Dendritic cell treated with granulocyte-macrophage colony-stimulating factor and Interleukin-4, amounts not matched to agents 40 ng/mL and 50 ng/mL, for 4 days (primary cell): ENCODE measurements at regions not wholly inside any gene's neighbourhood (a gene's known extent, or its start where the extent isn't known, plus 50 kb on each side); places are given as distances from the start of the nearest gene placed in this dataset.

ENCODE experiments used
- H3K27ac Mint-ChIP-seq: one replicate; pipeline ENCODE4 v1.8.0; 2022; ENCODE audit warnings: mild to moderate bottlenecking, mixed read lengths
- H3K27me3 Mint-ChIP-seq: one replicate; pipeline ENCODE4 v1.8.0; 2022; ENCODE audit warnings: mild to moderate bottlenecking, mixed read lengths
- H3K36me3 Mint-ChIP-seq: one replicate; pipeline ENCODE4 v1.8.0; 2022; ENCODE audit warnings: low read depth, mixed read lengths
- H3K4me1 Mint-ChIP-seq: one replicate; pipeline ENCODE4 v1.8.0; 2022; ENCODE audit warnings: low read depth, mixed read lengths
- H3K4me3 Mint-ChIP-seq: one replicate; pipeline ENCODE4 v1.8.0; 2022; ENCODE audit warnings: mild to moderate bottlenecking, moderate library complexity, mixed read lengths
- H3K9me3 Mint-ChIP-seq: one replicate; pipeline ENCODE4 v1.8.0; 2022; ENCODE audit warnings: mixed read lengths
- intact Hi-C: fragments of 100-400 bp; cut with micrococcal nuclease; formaldehyde crosslinking; loops from one replicate; pipeline ENCODE4 v1.15.0; 2022

- H3K36me3 Mint-ChIP-seq = no peaks in the 10 kb centered on the region
- peaks cover 5% of the 10 kb centered on the region for H3K9me3 Mint-ChIP-seq
- intact Hi-C loops = no loop called here
- H3K27ac Mint-ChIP-seq = no peak overlapping the region
- H3K4me1 Mint-ChIP-seq = peaks cover 12% of the 10 kb centered on the region
- no peak overlapping the region for H3K4me3 Mint-ChIP-seq
- peaks cover under 1% of the 10 kb centered on the region for H3K27me3 Mint-ChIP-seq
Observed at GRCh38 chr7:54810401-54810800, 51.4 kb upstream of the SEC61G start.

- no peaks in the 10 kb centered on the region for H3K36me3 Mint-ChIP-seq
- intact Hi-C loops = no loop called here
- no peak overlapping the region for H3K4me3 Mint-ChIP-seq
- H3K27me3 Mint-ChIP-seq = peaks cover 4% of the 10 kb centered on the region
- H3K27ac Mint-ChIP-seq = no peak overlapping the region
- H3K9me3 Mint-ChIP-seq = peaks cover 5% of the 10 kb centered on the region
- peaks cover 12% of the 10 kb centered on the region for H3K4me1 Mint-ChIP-seq
Observed at GRCh38 chr7:54811041-54811845, 52.2 kb upstream of the SEC61G start.

DNA sequence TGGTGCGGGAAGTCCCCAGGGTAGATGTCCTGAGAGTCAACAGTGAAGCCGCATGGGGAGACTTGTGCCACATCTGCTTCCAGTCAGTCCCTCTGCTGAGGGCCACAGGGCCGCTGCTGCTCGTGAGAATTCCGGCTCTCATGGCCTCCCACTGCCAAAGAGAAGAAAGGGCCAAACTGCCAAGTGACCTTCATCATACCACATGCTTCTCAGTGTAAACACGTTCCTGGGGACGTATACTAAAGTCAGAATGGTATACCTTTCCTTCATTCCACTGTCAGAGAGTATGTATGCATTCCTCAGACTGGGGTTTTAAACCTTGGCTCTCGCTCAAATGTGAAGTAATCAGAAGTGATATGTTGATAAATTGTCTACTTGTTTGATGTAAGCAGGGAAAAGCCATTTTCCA, 52.8 kb upstream of the SEC61G start:
- intact Hi-C loops = no loop called here
- Mint-ChIP-seq H3K4me3 (no peak overlapping the region), H3K27ac (no peak overlapping the region)

DNA sequence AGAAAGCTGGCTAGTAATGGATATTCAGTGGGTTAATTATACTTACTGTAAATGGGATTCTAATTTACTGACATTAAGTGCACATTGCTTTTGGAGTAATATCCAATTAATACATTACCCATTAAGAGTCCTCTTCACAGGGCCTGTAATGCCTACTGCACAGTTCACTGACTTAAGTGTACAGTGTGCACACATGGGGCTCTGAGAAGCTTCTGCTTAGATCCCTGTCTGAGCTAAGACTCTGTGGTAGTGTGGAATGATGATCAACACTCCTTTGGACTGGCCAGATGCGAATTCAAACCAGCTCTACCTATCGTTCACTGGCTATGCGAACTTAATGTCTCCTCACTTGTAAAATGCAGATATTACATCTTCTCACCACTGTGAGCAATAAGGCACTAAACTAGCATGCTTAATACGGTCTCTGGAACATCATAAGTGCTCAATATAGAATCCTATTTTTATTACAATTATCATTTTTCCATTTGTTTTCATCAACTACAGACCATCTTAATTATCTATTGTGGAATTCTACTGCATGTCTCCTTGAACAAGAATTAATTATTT, 53.8 kb upstream of the SEC61G start:
- Mint-ChIP-seq H3K27me3 (peaks cover 15% of the 10 kb centered on the region), H3K27ac (no peak overlapping the region), H3K4me1 (peaks cover 12% of the 10 kb centered on the region), H3K4me3 (no peak overlapping the region), H3K36me3 (no peaks in the 10 kb centered on the region), H3K9me3 (peaks cover 5% of the 10 kb centered on the region)
- intact Hi-C loops = no loop called here

More for the DNA sequence above, 52.8 kb upstream of the SEC61G start:
- peaks cover 5% of the 10 kb centered on the region for H3K9me3 Mint-ChIP-seq
- peaks cover 12% of the 10 kb centered on the region for H3K4me1 Mint-ChIP-seq
- H3K27me3 Mint-ChIP-seq = peaks cover 8% of the 10 kb centered on the region
- H3K36me3 Mint-ChIP-seq = no peaks in the 10 kb centered on the region

DNA sequence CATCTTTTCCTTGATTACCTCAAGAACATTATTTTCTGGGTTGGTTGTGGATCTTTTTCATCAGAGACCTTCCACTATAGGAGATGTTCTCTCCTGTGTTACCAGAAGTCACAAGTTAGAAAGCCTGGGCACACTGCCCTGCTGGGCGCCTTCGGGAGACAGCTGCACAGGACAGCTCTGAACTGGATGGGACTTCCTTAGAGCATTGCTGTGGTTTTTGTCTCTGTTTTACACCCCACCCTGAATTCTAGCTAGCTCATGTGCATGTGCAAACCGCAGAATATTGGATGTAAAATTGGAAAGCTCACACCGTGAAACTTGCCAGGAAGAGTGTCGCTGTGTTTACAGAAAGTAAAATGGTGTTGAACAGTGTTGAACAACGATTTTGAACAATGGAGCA, 54.4 kb upstream of the SEC61G start:
- intact Hi-C loops = no loop called here
- peaks cover 5% of the 10 kb centered on the region for H3K9me3 Mint-ChIP-seq
- peaks cover 12% of the 10 kb centered on the region for H3K4me1 Mint-ChIP-seq
- no peaks in the 10 kb centered on the region for H3K36me3 Mint-ChIP-seq
- no peak overlapping the region for H3K4me3 Mint-ChIP-seq
- peaks cover 18% of the 10 kb centered on the region for H3K27me3 Mint-ChIP-seq
- H3K27ac Mint-ChIP-seq = peak overlapping the region; percentile 66

DNA sequence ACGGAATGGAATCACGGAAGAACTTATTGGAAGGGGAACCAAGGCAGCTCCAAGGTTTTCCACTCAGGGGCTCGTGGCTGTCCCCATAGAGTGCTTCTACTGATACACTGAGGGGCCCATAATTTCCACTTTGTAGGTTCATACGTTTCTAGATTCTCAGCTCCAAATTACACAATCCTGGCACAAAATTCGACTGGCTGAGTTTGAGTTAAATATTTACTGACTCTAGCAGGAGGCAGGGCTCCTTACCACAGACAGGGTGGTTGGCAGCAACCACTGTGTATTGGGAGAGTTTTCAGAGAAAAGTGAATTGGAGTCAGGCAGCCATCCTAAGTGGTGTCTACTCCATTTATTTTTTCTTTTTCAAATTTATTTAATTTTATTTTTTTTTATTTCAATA, 55.4 kb upstream of the SEC61G start:
- H3K27me3 Mint-ChIP-seq = peaks cover 21% of the 10 kb centered on the region
- H3K27ac Mint-ChIP-seq = no peak overlapping the region
- no peak overlapping the region for H3K4me3 Mint-ChIP-seq
- peaks cover 2% of the 10 kb centered on the region for H3K9me3 Mint-ChIP-seq
- intact Hi-C loops = no loop called here
- no peaks in the 10 kb centered on the region for H3K36me3 Mint-ChIP-seq
- H3K4me1 Mint-ChIP-seq = peaks cover 12% of the 10 kb centered on the region

DNA sequence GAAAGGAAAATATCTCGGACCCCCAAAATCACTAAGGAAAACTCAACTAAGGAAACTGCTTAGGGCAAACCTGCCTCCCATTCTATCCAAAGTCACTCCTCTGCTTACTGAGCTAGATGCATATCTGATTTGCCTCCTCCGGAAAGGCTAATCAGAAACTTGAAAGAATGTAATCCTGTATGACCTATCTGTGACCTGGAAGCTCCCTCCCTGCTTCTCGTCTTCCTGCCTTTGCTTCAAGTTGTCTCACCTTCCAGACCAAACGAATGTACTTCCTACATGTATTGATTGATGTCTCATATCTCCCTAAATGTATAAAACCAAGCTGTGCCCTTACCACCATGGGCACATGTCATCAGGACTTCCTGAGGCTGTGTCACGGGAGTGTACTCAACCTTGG, 58.1 kb upstream of the SEC61G start:
- H3K36me3 Mint-ChIP-seq = no peaks in the 10 kb centered on the region
- no peak overlapping the region for H3K27ac Mint-ChIP-seq
- H3K4me3 Mint-ChIP-seq = no peak overlapping the region
- intact Hi-C loops = no loop called here
- no peaks in the 10 kb centered on the region for H3K9me3 Mint-ChIP-seq
- peaks cover 12% of the 10 kb centered on the region for H3K4me1 Mint-ChIP-seq
- H3K27me3 Mint-ChIP-seq = peaks cover 24% of the 10 kb centered on the region

GRCh38 chr7:54823776-54824175, 64.8 kb upstream of the SEC61G start:
- Mint-ChIP-seq H3K4me1 (peaks cover 18% of the 10 kb centered on the region), H3K4me3 (no peak overlapping the region), H3K36me3 (no peaks in the 10 kb centered on the region), H3K9me3 (peaks cover 33% of the 10 kb centered on the region), H3K27ac (peak overlapping the region; percentile 43), H3K27me3 (peaks cover 7% of the 10 kb centered on the region)
- intact Hi-C loops = no loop called here

DNA sequence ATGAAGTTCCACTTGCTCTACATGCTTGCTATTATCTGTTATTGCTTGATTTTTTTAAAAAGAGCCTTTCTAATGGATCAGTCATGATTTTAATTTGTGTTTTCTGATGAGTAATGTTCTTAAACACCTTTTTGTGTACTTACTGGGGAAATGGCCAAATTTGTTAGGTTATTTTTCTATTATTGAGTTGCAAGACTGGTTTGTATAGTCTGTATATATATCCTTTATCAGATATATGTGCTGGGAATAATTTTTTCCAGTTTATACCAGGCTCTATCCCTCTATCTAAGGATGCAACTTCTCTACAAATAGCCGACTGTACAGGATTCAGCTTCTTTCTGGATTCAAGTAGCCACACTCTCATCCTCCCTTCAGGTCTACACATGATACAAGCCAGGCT, 65.6 kb upstream of the SEC61G start:
- H3K27me3 Mint-ChIP-seq = peaks cover 3% of the 10 kb centered on the region
- peaks cover 42% of the 10 kb centered on the region for H3K9me3 Mint-ChIP-seq
- H3K36me3 Mint-ChIP-seq = no peaks in the 10 kb centered on the region
- no peak overlapping the region for H3K27ac Mint-ChIP-seq
- peaks cover 18% of the 10 kb centered on the region for H3K4me1 Mint-ChIP-seq
- intact Hi-C loops = no loop called here
- H3K4me3 Mint-ChIP-seq = no peak overlapping the region

- no peak overlapping the region for H3K4me3 Mint-ChIP-seq
- H3K4me1 Mint-ChIP-seq = peaks cover 18% of the 10 kb centered on the region
- H3K36me3 Mint-ChIP-seq = no peaks in the 10 kb centered on the region
- intact Hi-C loops = no loop called here
- peaks cover 43% of the 10 kb centered on the region for H3K9me3 Mint-ChIP-seq
- no peak overlapping the region for H3K27ac Mint-ChIP-seq
- peaks cover 1% of the 10 kb centered on the region for H3K27me3 Mint-ChIP-seq
Observed at GRCh38 chr7:54825368-54825767, 66.4 kb upstream of the SEC61G start.

DNA sequence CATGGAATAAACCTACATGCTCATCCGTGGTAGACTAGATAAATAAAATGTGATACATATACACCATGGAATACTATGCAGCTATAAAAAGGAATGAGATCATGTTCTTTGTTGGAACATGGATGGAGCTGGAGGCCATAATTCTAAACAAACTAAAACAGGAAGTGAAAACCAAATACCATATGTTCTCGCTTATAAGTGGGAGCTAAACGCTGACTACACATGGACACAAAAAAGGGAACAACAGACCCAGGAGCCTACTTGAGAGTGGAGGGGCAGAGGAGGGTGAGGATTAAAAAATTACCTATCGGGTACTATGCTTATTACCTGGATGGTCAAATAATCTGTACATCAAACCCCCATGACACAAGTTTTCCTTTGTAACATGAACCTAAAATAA, 68.7 kb upstream of the SEC61G start:
- intact Hi-C loops = no loop called here
- Mint-ChIP-seq H3K4me3 (no peak overlapping the region), H3K4me1 (peaks cover 31% of the 10 kb centered on the region), H3K9me3 (peaks cover 43% of the 10 kb centered on the region), H3K27ac (no peak overlapping the region), H3K36me3 (no peaks in the 10 kb centered on the region), H3K27me3 (no peaks in the 10 kb centered on the region)

DNA sequence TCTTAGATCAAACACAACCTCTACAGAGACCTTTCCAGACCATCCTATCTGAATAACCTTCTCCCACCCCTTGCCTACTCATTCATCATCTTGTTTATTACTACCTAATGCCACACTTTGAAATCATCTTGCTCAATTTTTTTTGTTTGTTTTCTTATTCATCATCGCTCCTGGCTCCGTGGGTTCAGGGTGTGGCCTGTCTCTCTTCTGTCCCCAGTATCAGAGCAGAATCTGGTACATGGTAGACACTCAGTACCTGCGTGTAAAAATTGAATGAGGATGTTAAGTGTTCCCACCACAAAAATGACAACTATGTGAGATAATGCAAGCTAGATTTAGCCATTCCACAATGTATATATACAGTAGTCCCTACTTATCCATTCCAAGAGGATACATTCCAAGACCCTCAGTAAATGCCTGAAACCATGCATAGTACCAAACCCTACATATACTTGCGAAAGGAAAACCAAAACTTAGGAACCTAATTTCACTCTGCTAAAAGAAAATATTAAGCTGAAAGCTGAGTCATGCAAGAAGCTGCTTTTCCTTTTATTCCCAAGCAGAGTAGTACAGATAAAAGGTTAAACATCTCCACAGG, 72.1 kb upstream of the SEC61G start:
- intact Hi-C loops = no loop called here
- H3K4me3 Mint-ChIP-seq = no peak overlapping the region
- no peaks in the 10 kb centered on the region for H3K36me3 Mint-ChIP-seq
- no peaks in the 10 kb centered on the region for H3K27me3 Mint-ChIP-seq
- H3K4me1 Mint-ChIP-seq = peaks cover 19% of the 10 kb centered on the region
- H3K27ac Mint-ChIP-seq = no peak overlapping the region
- peaks cover 33% of the 10 kb centered on the region for H3K9me3 Mint-ChIP-seq

- Mint-ChIP-seq H3K4me3 (no peak overlapping the region), H3K9me3 (peaks cover 31% of the 10 kb centered on the region), H3K4me1 (peaks cover 19% of the 10 kb centered on the region), H3K36me3 (no peaks in the 10 kb centered on the region), H3K27ac (no peak overlapping the region), H3K27me3 (no peaks in the 10 kb centered on the region)
- intact Hi-C loops = no loop called here
Observed at GRCh38 chr7:54831644-54832095, 72.7 kb upstream of the SEC61G start.

GRCh38 chr7:54833001-54833467, 74.0 kb upstream of the SEC61G start:
- intact Hi-C loops = no loop called here
- H3K4me1 Mint-ChIP-seq = peaks cover 19% of the 10 kb centered on the region
- H3K9me3 Mint-ChIP-seq = peaks cover 17% of the 10 kb centered on the region
- H3K27ac Mint-ChIP-seq = no peak overlapping the region
- no peaks in the 10 kb centered on the region for H3K36me3 Mint-ChIP-seq
- no peaks in the 10 kb centered on the region for H3K27me3 Mint-ChIP-seq
- H3K4me3 Mint-ChIP-seq = no peak overlapping the region
